HG03095 (cell line): ENCODE measurements at regions not wholly inside any gene's neighbourhood (a gene's known extent, or its start where the extent isn't known, plus 50 kb on each side); places are given as distances from the start of the nearest gene placed in this dataset.
"Not testable (repeated sequence)": the region's sequence is repeated elsewhere in the genome, so short reads cannot be mapped to it uniquely, and the experiment has no call there.

Experiments used
- ATAC-seq: cut with Tn5 transposase; IDR thresholded peaks from one replicate; pipeline ENCODE4 v1.9.1; 2021; ENCODE audit warnings: moderate library complexity; ENCODE audit not compliant: unreplicated experiment

- no peak for ATAC-seq
Observed at GRCh38 chr12:124386661-124387527, 92.0 kb downstream of the RFLNA start.

- no peak for ATAC-seq
Observed at GRCh38 chr12:124386059-124386458, 91.2 kb downstream of the RFLNA start.

- no peak for ATAC-seq
Observed at GRCh38 chr12:124385219-124385969, 90.5 kb downstream of the RFLNA start.

GRCh38 chr12:124384299-124384894 lies 89.5 kb downstream of the RFLNA start:
- ATAC-seq: no peak

- no peak for ATAC-seq
Observed at GRCh38 chr12:124383028-124383427, 88.1 kb downstream of the RFLNA start.

- no peak for ATAC-seq
Observed at GRCh38 chr12:124381456-124382296, 86.8 kb downstream of the RFLNA start.

GRCh38 chr12:124380796-124381455 lies 86.0 kb downstream of the RFLNA start:
- ATAC-seq: no peak

- ATAC-seq: no peak
Observed at GRCh38 chr12:124379938-124380754, 85.3 kb downstream of the RFLNA start.

- ATAC-seq: no peak
Observed at GRCh38 chr12:124379379-124379937, 84.6 kb downstream of the RFLNA start.

- no peak for ATAC-seq
Observed at GRCh38 chr12:124378926-124379325, 84.0 kb downstream of the RFLNA start.

GRCh38 chr12:124377981-124378509 lies 83.2 kb downstream of the RFLNA start:
- no peak for ATAC-seq

- no peak for ATAC-seq
Observed at GRCh38 chr12:124376435-124376834, 81.5 kb downstream of the RFLNA start.

GRCh38 chr12:124375789-124376175 lies 80.9 kb downstream of the RFLNA start:
- no peak for ATAC-seq

GRCh38 chr12:124375141-124375788 lies 80.4 kb downstream of the RFLNA start:
- no peak for ATAC-seq

- ATAC-seq: no peak
Observed at GRCh38 chr12:124374567-124374966, 79.7 kb downstream of the RFLNA start.

GRCh38 chr12:124374147-124374546 lies 79.3 kb downstream of the RFLNA start:
- ATAC-seq: no peak

GRCh38 chr12:124373701-124374100 lies 78.8 kb downstream of the RFLNA start:
- not testable (repeated sequence) for ATAC-seq

- ATAC-seq: no peak
Observed at GRCh38 chr12:124372831-124373230, 77.9 kb downstream of the RFLNA start.
